ENCODE measurements at regions not wholly inside any gene's neighbourhood (a gene's known extent, or its start where the extent isn't known, plus 50 kb on each side); places are given as distances from the start of the nearest gene placed in this dataset.

DNA sequence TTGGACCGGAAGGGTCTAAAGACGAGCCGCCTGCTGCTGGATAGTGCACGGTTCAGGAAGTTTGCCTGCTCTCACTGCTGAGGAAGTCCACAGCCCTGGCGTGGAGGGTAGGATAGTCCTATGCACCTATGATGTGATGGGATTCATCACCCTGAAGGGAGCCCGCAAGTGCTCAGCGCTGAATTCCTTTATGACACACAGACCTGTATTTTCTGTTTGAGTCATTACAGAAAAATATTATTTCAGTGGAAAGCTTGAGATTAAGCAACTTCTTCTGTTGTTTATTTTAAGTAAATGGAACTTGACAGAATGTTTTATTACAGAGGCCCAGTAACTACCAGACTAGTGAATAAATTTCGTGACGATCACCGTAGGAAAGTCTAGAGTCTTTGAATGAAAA is 123.2 kb downstream of the TRIML1 start:
- Mint-ChIP-seq H3K27ac (no peak overlapping the region), H3K4me3 (no peak overlapping the region), H3K36me3 (ENCODE audit: low read depth) (no peaks in the 10 kb centered on the region), H3K4me1 (ENCODE audit: low read depth) (no peaks in the 10 kb centered on the region), H3K27me3 (ENCODE audit: insufficient read depth) (no peaks in the 10 kb centered on the region), H3K9me3 (peaks cover 3% of the 10 kb centered on the region)
- intact Hi-C loops (cut with micrococcal nuclease) = no loop called here
- no peak for DNase-seq (ENCODE audit: low spot score)

DNA sequence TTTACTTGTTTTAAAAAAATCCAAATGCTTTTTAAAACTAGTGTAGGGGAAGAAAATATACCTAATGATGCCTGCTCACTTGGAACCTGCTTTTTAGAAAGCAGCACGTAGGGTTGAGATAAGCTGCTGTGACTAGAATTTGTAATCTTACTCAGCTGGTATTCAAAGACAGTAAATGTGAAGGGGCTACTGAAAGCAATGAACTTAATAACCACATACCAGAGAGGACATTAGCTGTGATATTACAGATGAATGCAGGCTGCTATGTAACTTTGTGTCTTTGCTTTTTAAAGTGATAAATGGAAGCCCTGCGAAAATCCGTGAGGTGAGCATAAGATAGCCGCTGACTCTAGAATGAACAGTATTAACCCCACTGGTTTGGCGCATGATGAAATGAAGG is 124.1 kb downstream of the TRIML1 start:
- intact Hi-C loops (cut with micrococcal nuclease) = no loop called here
- H3K27ac Mint-ChIP-seq = no peak overlapping the region
- no peaks in the 10 kb centered on the region for H3K36me3 Mint-ChIP-seq (ENCODE audit: low read depth)
- DNase-seq (ENCODE audit: low spot score) = no peak
- H3K27me3 Mint-ChIP-seq (ENCODE audit: insufficient read depth) = no peaks in the 10 kb centered on the region
- peaks cover 3% of the 10 kb centered on the region for H3K9me3 Mint-ChIP-seq
- H3K4me1 Mint-ChIP-seq (ENCODE audit: low read depth) = no peaks in the 10 kb centered on the region
- no peak overlapping the region for H3K4me3 Mint-ChIP-seq

DNA sequence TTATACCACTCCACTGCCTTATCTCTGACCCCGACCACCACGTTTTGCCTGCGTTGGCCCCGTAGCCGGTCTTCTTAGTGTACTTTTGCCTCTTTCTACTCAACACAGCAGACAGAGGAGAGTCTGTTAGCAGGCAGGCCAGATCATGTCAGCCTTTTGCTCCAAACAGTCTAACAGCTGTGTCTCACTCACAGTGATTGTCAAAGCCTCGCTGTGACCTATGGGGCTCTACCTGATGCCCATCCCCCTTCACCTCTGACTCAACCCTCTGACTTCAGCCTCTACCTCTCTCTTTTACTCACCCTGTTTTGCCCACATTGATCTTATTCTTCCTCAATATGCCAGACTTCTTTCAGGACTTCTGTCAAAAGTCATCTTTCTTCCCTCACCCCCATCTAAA is 127.1 kb downstream of the TRIML1 start:
- H3K36me3 Mint-ChIP-seq (ENCODE audit: low read depth) = no peaks in the 10 kb centered on the region
- H3K27me3 Mint-ChIP-seq (ENCODE audit: insufficient read depth) = no peaks in the 10 kb centered on the region

DNA sequence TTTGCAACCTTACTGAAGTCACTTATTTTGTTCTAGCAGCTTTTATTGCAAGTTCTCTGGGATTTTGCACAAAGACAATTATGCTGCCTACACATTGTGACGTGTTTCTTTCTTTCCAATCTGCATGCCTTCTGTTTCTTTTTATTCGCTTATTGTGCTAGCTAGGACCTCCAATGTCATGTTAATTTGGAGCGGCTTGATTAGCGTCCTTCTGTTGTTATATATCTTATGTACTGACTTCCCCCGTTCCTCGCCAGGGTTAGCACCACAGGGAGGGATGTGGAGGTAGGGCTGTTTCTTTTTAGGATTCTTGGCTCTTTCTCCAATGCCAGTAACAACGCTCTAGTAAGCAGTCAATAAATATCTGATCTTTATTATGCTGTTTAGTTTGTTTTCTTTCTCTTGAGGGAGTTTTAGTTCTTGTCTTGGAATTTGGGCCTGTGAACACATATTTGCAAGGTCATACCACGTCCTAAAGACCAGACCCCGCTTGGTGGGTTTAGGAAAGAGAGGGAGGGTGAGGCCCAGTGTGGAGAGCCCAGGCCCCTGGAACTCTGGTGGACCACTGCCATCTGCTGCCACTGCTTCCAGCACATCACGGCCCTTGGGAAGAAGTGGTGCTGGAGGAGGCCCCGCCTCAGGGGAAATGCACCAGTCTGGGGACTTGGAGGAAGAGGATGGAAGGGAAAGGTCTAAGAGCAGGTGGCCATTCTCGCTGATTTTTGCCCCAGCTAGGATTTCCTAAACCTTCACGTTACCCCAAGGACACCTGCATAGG is 129.1 kb downstream of the TRIML1 start:
- peaks cover 3% of the 10 kb centered on the region for H3K9me3 Mint-ChIP-seq
- H3K36me3 Mint-ChIP-seq (ENCODE audit: low read depth) = no peaks in the 10 kb centered on the region
- no peaks in the 10 kb centered on the region for H3K27me3 Mint-ChIP-seq (ENCODE audit: insufficient read depth)
- no peak overlapping the region for H3K27ac Mint-ChIP-seq
- no peak overlapping the region for H3K4me3 Mint-ChIP-seq
- intact Hi-C loops (cut with micrococcal nuclease) = no loop called here
- DNase-seq (ENCODE audit: low spot score) = no peak
- H3K4me1 Mint-ChIP-seq (ENCODE audit: low read depth) = no peaks in the 10 kb centered on the region

More for the DNA sequence above, 127.1 kb downstream of the TRIML1 start:
- Mint-ChIP-seq H3K27ac (no peak overlapping the region), H3K4me3 (no peak overlapping the region), H3K4me1 (ENCODE audit: low read depth) (no peaks in the 10 kb centered on the region), H3K9me3 (peaks cover 3% of the 10 kb centered on the region)
- DNase-seq (ENCODE audit: low spot score) = no peak
- intact Hi-C loops (cut with micrococcal nuclease) = no loop called here

DNA sequence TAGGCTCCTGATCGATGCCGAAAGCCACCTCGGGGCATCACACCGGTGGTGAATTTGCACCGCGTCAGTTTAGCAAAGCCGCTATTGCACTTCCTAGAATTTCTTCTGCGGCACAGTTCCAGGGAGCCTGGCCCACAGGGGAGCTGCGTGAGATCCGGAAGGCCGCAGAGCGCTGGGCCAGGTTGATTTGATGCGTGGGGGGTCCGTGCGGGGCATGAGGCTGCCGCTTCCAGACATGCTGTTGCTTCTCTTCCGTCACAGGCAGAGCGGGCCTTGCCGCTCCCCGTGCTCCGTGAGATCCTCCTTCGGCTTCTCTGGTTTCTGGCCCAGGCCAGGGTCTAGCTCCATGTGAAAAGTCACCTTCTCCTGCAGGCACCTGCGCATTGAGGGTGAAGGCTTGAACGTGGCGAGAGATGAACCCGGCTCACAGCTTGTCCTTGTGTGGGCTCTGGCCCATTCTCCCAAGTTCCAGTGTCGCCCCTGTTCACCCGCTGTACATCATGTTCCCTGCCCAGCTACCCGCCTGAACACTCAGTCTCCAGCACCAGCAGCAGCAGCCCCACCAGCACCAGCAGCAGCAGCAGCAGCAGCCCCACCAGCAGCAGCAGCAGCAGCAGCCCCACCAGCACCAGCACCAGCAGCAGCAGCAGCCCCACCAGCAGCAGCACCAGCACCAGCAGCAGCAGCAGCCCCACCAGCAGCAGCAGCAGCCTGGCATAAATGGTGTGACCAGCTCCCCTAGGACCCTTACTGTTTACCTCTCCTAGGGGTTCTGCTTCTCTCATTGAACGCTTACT is 131.2 kb downstream of the TRIML1 start:
- H3K27me3 Mint-ChIP-seq (ENCODE audit: insufficient read depth) = no peaks in the 10 kb centered on the region
- no peaks in the 10 kb centered on the region for H3K4me1 Mint-ChIP-seq (ENCODE audit: low read depth)
- no peak overlapping the region for H3K27ac Mint-ChIP-seq
- intact Hi-C loops (cut with micrococcal nuclease) = no loop called here
- H3K9me3 Mint-ChIP-seq = peaks cover 3% of the 10 kb centered on the region
- no peak overlapping the region for H3K4me3 Mint-ChIP-seq
- H3K36me3 Mint-ChIP-seq (ENCODE audit: low read depth) = no peaks in the 10 kb centered on the region
- no peak for DNase-seq (ENCODE audit: low spot score)

DNA sequence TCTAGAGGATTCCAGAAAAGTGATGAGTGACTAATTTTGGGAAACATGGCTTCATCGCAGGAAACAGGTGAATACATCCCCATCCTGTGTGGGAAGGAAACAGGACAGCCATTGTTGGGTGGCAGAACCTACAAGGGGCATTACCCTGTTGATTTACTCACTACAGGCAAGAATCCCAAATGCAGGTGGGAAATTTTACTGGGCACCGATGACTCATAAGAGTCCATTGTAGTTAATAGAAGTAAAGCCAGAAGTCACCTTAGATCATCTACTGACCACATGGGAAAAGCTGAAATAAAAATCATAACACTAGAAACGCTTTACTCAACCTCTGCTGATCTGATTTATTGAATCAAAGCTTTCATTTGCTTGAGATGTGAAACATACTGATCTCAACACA is 136.4 kb downstream of the TRIML1 start:
- no peak overlapping the region for H3K27ac Mint-ChIP-seq
- no peaks in the 10 kb centered on the region for H3K9me3 Mint-ChIP-seq
- no peaks in the 10 kb centered on the region for H3K4me1 Mint-ChIP-seq (ENCODE audit: low read depth)
- H3K36me3 Mint-ChIP-seq (ENCODE audit: low read depth) = no peaks in the 10 kb centered on the region
- no peak overlapping the region for H3K4me3 Mint-ChIP-seq
- H3K27me3 Mint-ChIP-seq (ENCODE audit: insufficient read depth) = no peaks in the 10 kb centered on the region
- no peak for DNase-seq (ENCODE audit: low spot score)
- intact Hi-C loops (cut with micrococcal nuclease) = no loop called here

DNA sequence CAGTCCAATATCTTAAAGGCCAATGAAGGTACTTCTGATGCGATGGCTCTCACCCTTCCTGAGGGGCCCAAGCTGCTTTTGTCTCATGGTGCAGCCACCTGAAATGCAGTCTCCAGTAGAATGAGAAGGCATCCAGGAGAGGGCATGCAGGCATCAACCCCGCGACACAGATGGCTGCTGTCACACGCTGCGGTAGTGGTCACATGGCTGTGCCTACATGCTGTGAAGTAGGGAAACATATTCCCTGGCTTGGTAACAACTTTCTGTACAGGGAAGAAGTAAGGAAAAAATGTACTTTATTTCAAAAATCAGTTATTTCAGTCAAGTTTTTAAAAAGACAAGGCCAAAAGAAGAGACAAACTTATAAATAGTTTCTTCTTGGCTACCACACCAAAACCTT is 139.9 kb downstream of the TRIML1 start:
- H3K4me3 Mint-ChIP-seq = no peak overlapping the region
- intact Hi-C loops (cut with micrococcal nuclease) = no loop called here
- no peak overlapping the region for H3K27ac Mint-ChIP-seq
- H3K27me3 Mint-ChIP-seq (ENCODE audit: insufficient read depth) = no peaks in the 10 kb centered on the region
- no peak for DNase-seq (ENCODE audit: low spot score)
- H3K4me1 Mint-ChIP-seq (ENCODE audit: low read depth) = no peaks in the 10 kb centered on the region
- H3K36me3 Mint-ChIP-seq (ENCODE audit: low read depth) = peaks cover 2% of the 10 kb centered on the region
- H3K9me3 Mint-ChIP-seq = no peaks in the 10 kb centered on the region

DNA sequence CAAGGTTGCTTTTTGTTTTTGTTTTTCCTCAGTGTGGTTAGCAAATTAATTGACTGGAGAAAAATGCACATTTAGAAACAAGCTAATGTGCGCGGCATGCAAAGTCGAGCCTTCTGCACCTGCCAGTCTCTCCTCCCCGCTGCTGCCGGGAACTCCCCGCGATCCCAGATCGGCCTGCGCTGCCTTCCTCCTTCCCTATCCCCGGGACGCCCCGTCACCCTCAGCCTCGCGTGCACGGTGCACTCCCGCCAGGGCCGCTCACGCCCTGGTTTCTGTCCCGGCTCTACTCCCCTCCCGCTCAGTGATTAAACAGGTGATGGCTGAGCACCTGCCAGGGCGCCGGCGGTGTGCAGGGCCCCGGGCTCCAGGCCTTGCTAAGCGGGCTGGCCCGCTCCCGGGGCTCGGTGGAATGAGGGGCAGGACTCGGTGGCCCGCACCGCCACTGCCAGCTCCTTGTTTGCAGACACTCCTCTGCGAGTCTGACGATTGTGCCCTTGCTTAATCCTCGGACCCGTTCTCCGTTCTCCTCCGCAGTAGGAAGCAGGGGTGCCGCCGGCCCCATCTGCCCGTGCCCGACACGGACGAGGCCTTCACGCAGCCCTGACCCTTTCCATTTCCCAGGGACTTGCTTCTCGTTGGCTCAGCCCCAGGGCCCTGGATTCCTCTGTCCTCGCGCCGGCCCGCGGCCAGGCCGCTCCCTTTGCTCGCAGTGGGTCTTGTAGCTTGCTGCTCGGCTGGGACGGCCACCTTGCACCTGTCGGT is 143.4 kb downstream of the TRIML1 start:
- Mint-ChIP-seq H3K9me3 (peaks cover 6% of the 10 kb centered on the region), H3K27me3 (ENCODE audit: insufficient read depth) (no peaks in the 10 kb centered on the region), H3K27ac (no peak overlapping the region), H3K4me1 (ENCODE audit: low read depth) (no peaks in the 10 kb centered on the region), H3K4me3 (no peak overlapping the region), H3K36me3 (ENCODE audit: low read depth) (peaks cover 2% of the 10 kb centered on the region)
- DNase-seq (ENCODE audit: low spot score) = no peak
- intact Hi-C loops (cut with micrococcal nuclease) = no loop called here

DNA sequence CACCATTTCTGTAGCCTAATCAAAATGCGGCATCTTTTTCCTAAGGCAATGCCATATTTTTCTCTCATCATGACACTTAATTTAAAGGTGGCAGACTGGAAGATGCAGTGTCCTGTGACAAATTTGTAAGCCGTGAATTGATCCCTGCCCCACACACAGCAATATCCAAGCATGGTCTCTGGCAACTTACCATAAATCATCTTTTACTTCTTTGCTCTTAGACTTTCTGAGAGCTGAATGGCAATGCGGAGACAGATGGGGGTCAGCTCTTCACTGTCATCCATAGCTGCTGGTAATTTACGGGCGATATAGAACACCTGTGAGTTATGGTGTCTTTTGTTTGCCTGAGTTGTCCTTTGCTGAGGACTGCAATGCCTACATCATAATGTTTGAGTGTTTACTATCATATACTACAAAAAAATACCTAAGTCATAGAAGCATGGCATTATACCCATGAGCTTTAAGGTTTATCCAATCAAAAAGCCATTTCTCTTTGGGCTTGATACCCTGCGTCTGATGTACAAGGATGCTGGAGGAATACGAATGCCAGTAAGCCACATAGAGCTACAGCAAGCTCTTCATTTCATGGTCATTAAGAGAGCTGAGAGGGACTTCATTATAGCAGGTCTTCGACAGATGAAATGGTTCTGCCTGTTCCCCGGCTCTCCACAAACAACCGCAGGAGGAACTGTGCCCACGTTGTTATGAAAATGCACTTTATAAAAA is 148.1 kb downstream of the TRIML1 start:
- H3K9me3 Mint-ChIP-seq = peaks cover 9% of the 10 kb centered on the region
- no peak overlapping the region for H3K27ac Mint-ChIP-seq
- no peaks in the 10 kb centered on the region for H3K4me1 Mint-ChIP-seq (ENCODE audit: low read depth)
- no peaks in the 10 kb centered on the region for H3K27me3 Mint-ChIP-seq (ENCODE audit: insufficient read depth)
- no peak for DNase-seq (ENCODE audit: low spot score)
- no peak overlapping the region for H3K4me3 Mint-ChIP-seq
- peaks cover 2% of the 10 kb centered on the region for H3K36me3 Mint-ChIP-seq (ENCODE audit: low read depth)
- intact Hi-C loops (cut with micrococcal nuclease) = no loop called here

DNA sequence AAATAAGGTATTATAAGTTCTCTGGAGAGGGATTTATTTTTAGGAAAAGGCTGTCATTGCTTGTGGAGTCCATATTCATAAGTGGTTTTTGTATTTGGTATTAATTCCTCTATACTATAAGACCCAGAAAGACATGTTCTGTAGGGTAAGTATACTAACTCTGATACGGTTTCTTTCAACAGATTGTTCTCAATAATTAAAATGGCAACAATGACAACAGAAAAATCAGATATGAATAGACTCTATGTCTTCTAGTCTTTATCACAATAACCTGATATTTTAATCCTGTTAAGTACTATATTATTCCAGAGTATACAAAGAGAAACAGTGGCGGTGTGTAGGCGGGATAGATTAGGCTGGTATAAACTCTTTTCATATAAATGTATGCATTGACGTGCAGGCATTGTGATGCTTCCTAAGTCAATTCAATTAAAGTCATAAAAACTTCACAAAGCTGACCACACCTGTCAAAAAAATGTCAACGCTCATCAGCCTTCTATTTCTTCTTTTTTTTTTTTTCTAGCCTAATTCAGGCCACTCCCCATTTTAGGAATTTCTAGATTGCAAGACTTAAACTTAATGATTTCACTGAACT is 150.4 kb downstream of the TRIML1 start:
- Mint-ChIP-seq H3K27ac (no peak overlapping the region), H3K36me3 (ENCODE audit: low read depth) (no peaks in the 10 kb centered on the region), H3K9me3 (peaks cover 10% of the 10 kb centered on the region), H3K4me1 (ENCODE audit: low read depth) (no peaks in the 10 kb centered on the region), H3K27me3 (ENCODE audit: insufficient read depth) (no peaks in the 10 kb centered on the region), H3K4me3 (no peak overlapping the region)
- intact Hi-C loops (cut with micrococcal nuclease) = no loop called here
- no peak for DNase-seq (ENCODE audit: low spot score)

DNA sequence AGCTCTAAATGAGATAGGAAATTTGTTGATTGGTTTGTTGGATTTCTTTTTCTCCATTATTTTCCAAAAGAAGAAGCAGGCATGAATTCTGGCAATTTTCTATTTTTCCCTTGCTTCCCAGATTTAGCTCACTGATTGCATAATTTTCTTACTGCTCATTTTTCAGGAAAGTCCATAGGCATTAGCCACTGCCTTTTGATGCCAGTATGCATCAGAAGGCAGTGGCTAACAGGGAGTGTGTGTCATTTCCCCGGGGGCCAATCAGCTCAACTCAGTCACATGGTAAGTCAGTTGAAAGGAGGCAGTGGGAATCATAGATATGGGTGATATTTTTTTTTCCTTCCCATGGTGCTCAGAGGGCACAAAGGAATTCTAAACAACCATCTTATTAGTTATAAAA is 156.7 kb downstream of the TRIML1 start:
- DNase-seq (ENCODE audit: low spot score) = no peak
- intact Hi-C loops (cut with micrococcal nuclease) = no loop called here
- Mint-ChIP-seq H3K4me3 (no peak overlapping the region), H3K4me1 (ENCODE audit: low read depth) (no peaks in the 10 kb centered on the region), H3K27ac (no peak overlapping the region), H3K36me3 (ENCODE audit: low read depth) (no peaks in the 10 kb centered on the region), H3K27me3 (ENCODE audit: insufficient read depth) (no peaks in the 10 kb centered on the region), H3K9me3 (peaks cover 23% of the 10 kb centered on the region)

DNA sequence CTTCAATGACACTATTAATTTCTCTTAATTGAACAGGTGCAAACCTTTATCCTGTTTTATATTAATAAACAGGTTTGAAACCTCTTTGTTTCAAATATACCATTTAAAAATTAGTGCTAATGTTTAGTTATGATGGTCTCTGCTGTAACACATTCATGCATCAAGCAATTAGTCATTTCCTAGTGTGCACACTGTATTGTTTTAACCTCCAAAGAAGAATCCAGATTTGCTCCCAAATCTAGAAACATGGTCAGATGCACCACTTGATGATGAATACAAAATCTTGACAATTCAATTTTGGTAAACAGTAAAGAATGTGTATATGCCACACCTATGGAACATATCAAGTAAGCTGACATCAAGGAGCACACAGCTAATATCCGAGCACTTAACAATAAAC is 157.1 kb downstream of the TRIML1 start:
- H3K27ac Mint-ChIP-seq = no peak overlapping the region
- intact Hi-C loops (cut with micrococcal nuclease) = no loop called here
- H3K27me3 Mint-ChIP-seq (ENCODE audit: insufficient read depth) = no peaks in the 10 kb centered on the region
- DNase-seq (ENCODE audit: low spot score) = no peak
- H3K36me3 Mint-ChIP-seq (ENCODE audit: low read depth) = no peaks in the 10 kb centered on the region
- no peak overlapping the region for H3K4me3 Mint-ChIP-seq
- H3K9me3 Mint-ChIP-seq = peaks cover 24% of the 10 kb centered on the region
- no peaks in the 10 kb centered on the region for H3K4me1 Mint-ChIP-seq (ENCODE audit: low read depth)

All from activated T-helper 1 cell treated with anti-CD3 and anti-CD28 coated beads, Interleukin-12 subunit alpha, Interleukin-12 subunit beta, Interleukin-2, Interleukin-4 antibody, amounts not matched to agents 30 ng/mL and 10 ng/mL and 1 ng/mL, durations not matched to agents 14 hours and 24 hours and 36 hours (primary cell).